NT2/D1 (cell line): ENCODE measurements at regions not wholly inside any gene's neighbourhood (a gene's known extent, or its start where the extent isn't known, plus 50 kb on each side); places are given as distances from the start of the nearest gene placed in this dataset.
A peak's percentile ranks its signal among the peaks of the same experiment; 100 is the strongest.

ENCODE experiments used
- DNase-seq: peaks from one replicate; pipeline ENCODE4 v3.0.0-alpha.2; 2011; ENCODE audit warnings: low read depth, low spot score
- H3K27me3 ChIP-seq: 2 replicates; pipeline ENCODE4 v1.6.0; 2011; ENCODE audit warnings: mild to moderate bottlenecking; ENCODE audit not compliant: insufficient read length, insufficient read depth
- H3K36me3 ChIP-seq: 2 replicates; pipeline ENCODE4 v1.6.1; 2011; ENCODE audit warnings: mild to moderate bottlenecking, low read length, mixed read lengths; ENCODE audit not compliant: insufficient read depth, insufficient read length
- H3K4me1 ChIP-seq: 2 replicates; pipeline ENCODE4 v1.5.1; 2011; ENCODE audit not compliant: insufficient read depth, insufficient read length
- H3K4me3 ChIP-seq: 2 replicates; pipeline ENCODE4 v1.5.1; 2011; ENCODE audit warnings: low read depth; ENCODE audit not compliant: insufficient read length
- H3K9ac ChIP-seq: 2 replicates; pipeline ENCODE4 v1.6.0; 2011; ENCODE audit warnings: low read depth; ENCODE audit not compliant: insufficient read length
- H3K9me3 ChIP-seq: 2 replicates; pipeline ENCODE4 v1.5.1; 2011; ENCODE audit warnings: mild to moderate bottlenecking, low read length; ENCODE audit not compliant: insufficient read depth
- SUZ12 ChIP-seq: IDR thresholded peaks from 2 replicates; pipeline ENCODE4 v1.6.1; 2011; ENCODE audit not compliant: insufficient read length, insufficient read depth; ENCODE audit errors: extremely low read depth
- YY1 ChIP-seq: IDR thresholded peaks from 2 replicates; pipeline ENCODE4 v1.6.1; 2011; ENCODE audit not compliant: insufficient read length, insufficient read depth
- ZNF274 ChIP-seq: IDR thresholded peaks from 2 replicates; pipeline ENCODE4 v1.6.1; 2011; ENCODE audit warnings: mild to moderate bottlenecking, low read depth, low read length

GRCh38 chr5:159601216-159601615 is 270.9 kb upstream of the IL12B start:
- TF ChIP-seq YY1, result no peak
- no peak for TF ChIP-seq SUZ12
- no peak for TF ChIP-seq ZNF274
- H3K9me3 ChIP-seq, result peaks cover 43% of the 10 kb centered on the region
- H3K36me3 ChIP-seq, result no peaks in the 10 kb centered on the region
- H3K9ac ChIP-seq, result no peak overlapping the region
- no peak for DNase-seq
- H3K4me1 ChIP-seq, result no peaks in the 10 kb centered on the region
- H3K4me3 ChIP-seq, result no peak overlapping the region
- H3K27me3 ChIP-seq, result no peaks in the 10 kb centered on the region

- no peaks in the 10 kb centered on the region for H3K36me3 ChIP-seq
- no peak for DNase-seq
- H3K9me3 ChIP-seq, result peaks cover 33% of the 10 kb centered on the region
- no peaks in the 10 kb centered on the region for H3K4me1 ChIP-seq
- no peak overlapping the region for H3K4me3 ChIP-seq
- H3K9ac ChIP-seq, result no peak overlapping the region
- H3K27me3 ChIP-seq, result no peaks in the 10 kb centered on the region
- TF ChIP-seq SUZ12 (no peak), YY1 (no peak), ZNF274 (no peak)
Measured at GRCh38 chr5:159602434-159602833, 272.1 kb upstream of the IL12B start.

GRCh38 chr5:159605585-159605984 is 275.3 kb upstream of the IL12B start:
- DNase-seq, result no peak
- no peaks in the 10 kb centered on the region for H3K4me1 ChIP-seq
- TF ChIP-seq SUZ12, result no peak
- no peak for TF ChIP-seq ZNF274
- no peak for TF ChIP-seq YY1
- H3K9ac ChIP-seq, result no peak overlapping the region
- no peak overlapping the region for H3K4me3 ChIP-seq
- H3K27me3 ChIP-seq, result no peaks in the 10 kb centered on the region
- H3K36me3 ChIP-seq, result no peaks in the 10 kb centered on the region
- peaks cover 17% of the 10 kb centered on the region for H3K9me3 ChIP-seq

- H3K9me3 ChIP-seq, result no peaks in the 10 kb centered on the region
- DNase-seq, result no peak
- H3K27me3 ChIP-seq, result no peaks in the 10 kb centered on the region
- TF ChIP-seq ZNF274, result no peak
- TF ChIP-seq SUZ12, result no peak
- no peak for TF ChIP-seq YY1
- no peaks in the 10 kb centered on the region for H3K36me3 ChIP-seq
- H3K4me1 ChIP-seq, result no peaks in the 10 kb centered on the region
- no peak overlapping the region for H3K4me3 ChIP-seq
- no peak overlapping the region for H3K9ac ChIP-seq
Measured at GRCh38 chr5:159609359-159609758, 279.1 kb upstream of the IL12B start.

- no peak overlapping the region for H3K4me3 ChIP-seq
- H3K36me3 ChIP-seq, result no peaks in the 10 kb centered on the region
- TF ChIP-seq YY1 (no peak), ZNF274 (no peak), SUZ12 (no peak)
- no peaks in the 10 kb centered on the region for H3K4me1 ChIP-seq
- H3K9me3 ChIP-seq, result no peaks in the 10 kb centered on the region
- H3K9ac ChIP-seq, result no peak overlapping the region
- DNase-seq, result no peak
- H3K27me3 ChIP-seq, result no peaks in the 10 kb centered on the region
Measured at GRCh38 chr5:159610966-159611579, 280.8 kb upstream of the IL12B start.

- Histone ChIP-seq H3K27me3 (no peaks in the 10 kb centered on the region), H3K4me3 (no peak overlapping the region), H3K4me1 (no peaks in the 10 kb centered on the region), H3K9ac (no peak overlapping the region), H3K36me3 (no peaks in the 10 kb centered on the region), H3K9me3 (no peaks in the 10 kb centered on the region)
- DNase-seq, result no peak
- no peak for TF ChIP-seq SUZ12
- no peak for TF ChIP-seq ZNF274
Measured at GRCh38 chr5:159616952-159617351, 286.7 kb upstream of the IL12B start.

- no peaks in the 10 kb centered on the region for H3K4me1 ChIP-seq
- no peaks in the 10 kb centered on the region for H3K9me3 ChIP-seq
- no peaks in the 10 kb centered on the region for H3K36me3 ChIP-seq
- H3K4me3 ChIP-seq, result no peak overlapping the region
- peak overlapping the region; percentile 32 for H3K9ac ChIP-seq
- no peaks in the 10 kb centered on the region for H3K27me3 ChIP-seq
- no peak for DNase-seq
- TF ChIP-seq YY1, result no peak
- no peak for TF ChIP-seq SUZ12
- no peak for TF ChIP-seq ZNF274
Measured at GRCh38 chr5:159619826-159620225, 289.5 kb upstream of the IL12B start.
